ENCODE measurements at regions not wholly inside any gene's neighbourhood (a gene's known extent, or its start where the extent isn't known, plus 50 kb on each side); places are given as distances from the start of the nearest gene placed in this dataset.

DNA sequence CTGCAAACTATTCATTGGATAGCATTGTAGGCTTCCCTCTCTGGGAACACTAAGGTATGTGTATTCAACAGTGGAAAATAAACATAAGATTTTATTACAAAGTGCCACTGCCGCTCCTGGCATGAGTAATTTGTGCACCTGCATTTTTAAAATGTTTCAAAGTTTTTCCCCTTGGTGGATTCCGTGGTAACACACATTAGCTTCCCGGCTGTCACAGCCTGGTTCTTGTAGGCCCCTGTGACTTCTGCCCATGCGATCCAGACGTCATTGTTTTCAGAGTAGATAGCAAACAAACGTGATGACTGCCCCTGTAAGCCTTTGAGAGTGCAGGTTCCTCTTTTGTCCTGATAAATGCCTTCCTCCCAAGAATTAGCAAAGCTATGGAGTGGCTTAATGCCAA lies 421.0 kb downstream of the ZNF521 start:
- H3K4me2 ChIP-seq (replicated peaks; ENCODE audit: low read depth, low read length, poor library complexity, severe bottlenecking), result no peak overlapping the region

DNA sequence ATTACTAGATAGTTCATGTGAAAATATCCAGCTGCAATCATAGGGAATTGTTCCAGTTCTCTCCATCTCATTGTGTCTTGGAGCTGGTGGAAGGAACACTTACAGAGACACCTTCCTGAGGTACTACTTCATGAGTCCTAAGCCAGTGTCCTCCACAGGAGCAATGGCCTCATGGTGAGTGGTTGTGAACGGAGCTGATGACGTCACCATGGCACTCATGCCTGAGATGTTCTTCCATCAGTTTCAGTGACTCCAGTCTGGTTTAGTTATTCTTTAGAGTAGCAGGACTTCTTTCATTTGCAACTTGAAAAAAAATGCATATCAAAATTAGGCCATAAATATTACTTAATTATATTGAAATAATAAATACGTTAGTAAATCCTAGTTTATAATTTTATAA lies 418.6 kb downstream of the ZNF521 start:
- no peak for TF ChIP-seq EZH2 (IDR thresholded peaks at IDR 0.05; ENCODE audit: borderline replicate concordance, insufficient read depth, low read depth, low read length, poor library complexity, severe bottlenecking)
- TF ChIP-seq, protein P1, sequence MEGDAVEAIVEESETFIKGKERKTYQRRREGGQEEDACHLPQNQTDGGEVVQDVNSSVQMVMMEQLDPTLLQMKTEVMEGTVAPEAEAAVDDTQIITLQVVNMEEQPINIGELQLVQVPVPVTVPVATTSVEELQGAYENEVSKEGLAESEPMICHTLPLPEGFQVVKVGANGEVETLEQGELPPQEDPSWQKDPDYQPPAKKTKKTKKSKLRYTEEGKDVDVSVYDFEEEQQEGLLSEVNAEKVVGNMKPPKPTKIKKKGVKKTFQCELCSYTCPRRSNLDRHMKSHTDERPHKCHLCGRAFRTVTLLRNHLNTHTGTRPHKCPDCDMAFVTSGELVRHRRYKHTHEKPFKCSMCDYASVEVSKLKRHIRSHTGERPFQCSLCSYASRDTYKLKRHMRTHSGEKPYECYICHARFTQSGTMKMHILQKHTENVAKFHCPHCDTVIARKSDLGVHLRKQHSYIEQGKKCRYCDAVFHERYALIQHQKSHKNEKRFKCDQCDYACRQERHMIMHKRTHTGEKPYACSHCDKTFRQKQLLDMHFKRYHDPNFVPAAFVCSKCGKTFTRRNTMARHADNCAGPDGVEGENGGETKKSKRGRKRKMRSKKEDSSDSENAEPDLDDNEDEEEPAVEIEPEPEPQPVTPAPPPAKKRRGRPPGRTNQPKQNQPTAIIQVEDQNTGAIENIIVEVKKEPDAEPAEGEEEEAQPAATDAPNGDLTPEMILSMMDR (IDR thresholded peaks at IDR 0.05), result no peak
- Histone ChIP-seq H4K20me1 (ENCODE audit: control insufficient read depth, insufficient read depth, low read length, poor library complexity, severe bottlenecking) (no peaks in the 10 kb centered on the region), H3K4me3 (ENCODE audit: control extremely low read depth in 1 of 5, extremely low read depth in 1 of 5, insufficient read depth in 1 of 5, low read depth in 2 of 5, low read length in 4 of 5) (no peak overlapping the region), H3K9me3 (ENCODE audit: control extremely low read depth in 1 of 3, control insufficient read depth in 2 of 3, insufficient read depth in 1 of 3, low read length in 2 of 3) (peaks cover 0 to 5% (median 0%) of the 10 kb centered on the region in 3 donors), H3K36me3 (replicated peaks in 1 of 2; ENCODE audit: control extremely low read depth in 1 of 2, control insufficient read depth in 1 of 2, extremely low read depth in 1 of 2, insufficient read depth in 2 of 2, low read length in 1 of 2) (no peaks in the 10 kb centered on the region), H3K79me2 (ENCODE audit: control insufficient read depth, insufficient read depth, low read length) (no peaks in the 10 kb centered on the region), H3K4me2 (replicated peaks; ENCODE audit: low read depth, low read length, poor library complexity, severe bottlenecking) (no peak overlapping the region), H3K9ac (ENCODE audit: low read length) (no peak overlapping the region), H3K27ac (ENCODE audit: low read length in 2 of 2) (no peak overlapping the region), H3K27me3 (replicated peaks in 1 of 4; ENCODE audit: control extremely low read depth in 1 of 4, control insufficient read depth in 3 of 4, insufficient read depth in 4 of 4, low read length in 3 of 4) (no peaks in the 10 kb centered on the region), H3K4me1 (ENCODE audit: control insufficient read depth in 2 of 2, insufficient read depth in 2 of 2, low read length in 2 of 2) (peaks cover 27 to 33% of the 10 kb centered on the region in 2 donors), H2AFZ (ENCODE audit: insufficient read depth, low read depth, low read length, poor library complexity, severe bottlenecking) (no peak overlapping the region)
- WGBS (ENCODE audit: insufficient coverage), result no CpG with 5 or more reads among the region's 3 CpGs
- Mint-ChIP-seq H3K9me3 (ENCODE audit: insufficient read depth) (no peaks in the 10 kb centered on the region), H3K27ac (no peak overlapping the region), H3K27me3 (no peaks in the 10 kb centered on the region), H3K4me1 (peaks cover 31% of the 10 kb centered on the region), H3K4me3 (no peak overlapping the region)
- ATAC-seq (ENCODE audit: low read depth), result no peak
- ChIA-PET POLR2A (no interaction called here), CTCF (no interaction called here)
- DNase-seq, result no peak
- intact Hi-C loops (cut with micrococcal nuclease), result no loop called here

More for the DNA sequence above, 421.0 kb downstream of the ZNF521 start:
- H3K4me3 Mint-ChIP-seq, result peak overlapping the region; percentile 15
- ATAC-seq (ENCODE audit: low read depth) (peak; percentile 74), DNase-seq (peak; percentile 18)
- peak overlapping the region in 1 of 2 donors; percentile 43 for H3K27ac ChIP-seq (ENCODE audit: low read length in 2 of 2)
- no peak overlapping the region for H3K9ac ChIP-seq (ENCODE audit: low read length)
- no peaks in the 10 kb centered on the region for H3K9me3 Mint-ChIP-seq (ENCODE audit: insufficient read depth)
- no peaks in the 10 kb centered on the region for H4K20me1 ChIP-seq (ENCODE audit: control insufficient read depth, insufficient read depth, low read length, poor library complexity, severe bottlenecking)
- peaks cover 48 to 56% of the 10 kb centered on the region in 2 donors for H3K4me1 ChIP-seq (ENCODE audit: control insufficient read depth in 2 of 2, insufficient read depth in 2 of 2, low read length in 2 of 2)
- H3K9me3 ChIP-seq (ENCODE audit: control extremely low read depth in 1 of 3, control insufficient read depth in 2 of 3, insufficient read depth in 1 of 3, low read length in 2 of 3), result peaks cover 0 to 5% (median 1%) of the 10 kb centered on the region in 3 donors
- H3K4me1 Mint-ChIP-seq, result peaks cover 55% of the 10 kb centered on the region
- 64% methylated on average over 4 of the region's 6 CpGs for WGBS (ENCODE audit: insufficient coverage)
- H3K27me3 Mint-ChIP-seq, result no peaks in the 10 kb centered on the region
- peak overlapping the region; percentile 66 for H3K27ac Mint-ChIP-seq
- H3K4me3 ChIP-seq (ENCODE audit: control extremely low read depth in 1 of 5, extremely low read depth in 1 of 5, insufficient read depth in 1 of 5, low read depth in 2 of 5, low read length in 4 of 5), result no peak overlapping the region
- no peaks in the 10 kb centered on the region for H3K79me2 ChIP-seq (ENCODE audit: control insufficient read depth, insufficient read depth, low read length)
- intact Hi-C loops (cut with micrococcal nuclease), result loop anchor here (1.0 kb wide), 1 partner anchor 8 kb away; no protein-coding TSS in a partner anchor
- H3K36me3 ChIP-seq (replicated peaks in 1 of 2; ENCODE audit: control extremely low read depth in 1 of 2, control insufficient read depth in 1 of 2, extremely low read depth in 1 of 2, insufficient read depth in 2 of 2, low read length in 1 of 2), result no peaks in the 10 kb centered on the region
- ChIA-PET CTCF (no interaction called here), POLR2A (no interaction called here)
- TF ChIP-seq, protein P1 (IDR thresholded peaks at IDR 0.05), result no peak
- no peak for TF ChIP-seq EZH2 (IDR thresholded peaks at IDR 0.05; ENCODE audit: borderline replicate concordance, insufficient read depth, low read depth, low read length, poor library complexity, severe bottlenecking)
- H2AFZ ChIP-seq (ENCODE audit: insufficient read depth, low read depth, low read length, poor library complexity, severe bottlenecking), result peak overlapping the region; percentile 3
- H3K27me3 ChIP-seq (replicated peaks in 1 of 4; ENCODE audit: control extremely low read depth in 1 of 4, control insufficient read depth in 3 of 4, insufficient read depth in 4 of 4, low read length in 3 of 4), result no peaks in the 10 kb centered on the region

Measured in B cell (primary cell).